Breast epithelium (tissue), 3 donors: ENCODE measurements at regions not wholly inside any gene's neighbourhood (a gene's known extent, or its start where the extent isn't known, plus 50 kb on each side); places are given as distances from the start of the nearest gene placed in this dataset.

Experiments
- CTCF ChIP-seq, 3 donors: fragments of 450-650 bp; IDR thresholded peaks; one replicate each; pipeline ENCODE4 v1.5.1; 2016 to 2017; ENCODE audit warnings: antibody characterized with exemption in 3 of 3, mild to moderate bottlenecking in 3 of 3, moderate library complexity in 3 of 3
- POLR2A ChIP-seq: fragments of 450-650 bp; IDR thresholded peaks from one replicate; pipeline ENCODE4 v1.6.1; 2016; ENCODE audit warnings: antibody characterized with exemption, mild to moderate bottlenecking, moderate library complexity
- POLR2AphosphoS5 ChIP-seq, 3 donors: sonication (generic); formaldehyde crosslinking; IDR thresholded peaks; one replicate each; pipeline ENCODE4 v1.6.1; 2017; ENCODE audit warnings: antibody characterized with exemption in 3 of 3

- TF ChIP-seq CTCF (IDR thresholded peaks at IDR 0.05): no peak
- no peak for TF ChIP-seq POLR2AphosphoS5 (IDR thresholded peaks at IDR 0.05)
- no peak for TF ChIP-seq POLR2A
Measured at GRCh38 chr7:1312136-1313070, 79.7 kb downstream of the UNCX start.
